NCI-H1436 (cell line): ENCODE measurements at regions not wholly inside any gene's neighbourhood (a gene's known extent, or its start where the extent isn't known, plus 50 kb on each side); places are given as distances from the start of the nearest gene placed in this dataset.
"Not testable (repeated sequence)": the region's sequence is repeated elsewhere in the genome, so short reads cannot be mapped to it uniquely, and the experiment has no call there.

Experiments used
- DNase-seq: peaks from one replicate; lab custom pipeline; 2025; lab: John Stamatoyannopoulos, UW

- DNase-seq, result not testable (repeated sequence)
Measured at GRCh38 chr22:25458631-25459030, 105.8 kb upstream of the GRK3 start.

GRCh38 chr22:25460682-25461081 is 103.8 kb upstream of the GRK3 start:
- DNase-seq, result not testable (repeated sequence)

GRCh38 chr22:25461301-25461700 is 103.2 kb upstream of the GRK3 start:
- DNase-seq, result no peak

GRCh38 chr22:25462474-25463346 is 101.8 kb upstream of the GRK3 start:
- peak; percentile 67 for DNase-seq

GRCh38 chr22:25463347-25463628 is 101.2 kb upstream of the GRK3 start:
- DNase-seq, result not testable (repeated sequence)

GRCh38 chr22:25464326-25464725 is 100.1 kb upstream of the GRK3 start:
- not testable (repeated sequence) for DNase-seq

GRCh38 chr22:25465949-25466348 is 98.5 kb upstream of the GRK3 start:
- DNase-seq, result no peak

- no peak for DNase-seq
Measured at GRCh38 chr22:25472382-25472781, 92.1 kb upstream of the GRK3 start.

GRCh38 chr22:25475257-25476022 is 89.0 kb upstream of the GRK3 start:
- peak; percentile 52 for DNase-seq

- no peak for DNase-seq
Measured at GRCh38 chr22:25477358-25477757, 87.1 kb upstream of the GRK3 start.

GRCh38 chr22:25478111-25478510 is 86.4 kb upstream of the GRK3 start:
- DNase-seq, result no peak

GRCh38 chr22:25478528-25478927 is 85.9 kb upstream of the GRK3 start:
- no peak for DNase-seq

- DNase-seq, result not testable (repeated sequence)
Measured at GRCh38 chr22:25480868-25481267, 83.6 kb upstream of the GRK3 start.

- no peak for DNase-seq
Measured at GRCh38 chr22:25482091-25482760, 82.2 kb upstream of the GRK3 start.

- DNase-seq, result no peak
Measured at GRCh38 chr22:25482868-25483639, 81.4 kb upstream of the GRK3 start.

GRCh38 chr22:25483931-25484330 is 80.5 kb upstream of the GRK3 start:
- DNase-seq, result no peak

- DNase-seq, result no peak
Measured at GRCh38 chr22:25484521-25485315, 79.8 kb upstream of the GRK3 start.

- no peak for DNase-seq
Measured at GRCh38 chr22:25485626-25486545, 78.6 kb upstream of the GRK3 start.

GRCh38 chr22:25487508-25487907 is 77.0 kb upstream of the GRK3 start:
- no peak for DNase-seq
